HepG2 (cell line): ENCODE measurements at regions not wholly inside any gene's neighbourhood (a gene's known extent, or its start where the extent isn't known, plus 50 kb on each side); places are given as distances from the start of the nearest gene placed in this dataset.

Source experiments
- FOSL2 ChIP-seq: sonication (generic); formaldehyde crosslinking; IDR thresholded peaks from 2 replicates; pipeline ENCODE4 v1.4.0; 2020; ENCODE audit warnings: missing genetic modification reagents
- FOXA1 ChIP-seq, 2 experiments: fragments of 450-650 bp in 1 of 2; sonication (generic) in 1 of 2; formaldehyde crosslinking in 1 of 2; IDR thresholded peaks; 2 replicates each; pipeline versions ENCODE4 v1.4.0 to v1.6.1; 2016 to 2020; ENCODE audit warnings: missing genetic modification reagents in 1 of 2
- KDM2A ChIP-seq: sonication (generic); formaldehyde crosslinking; IDR thresholded peaks from 2 replicates; pipeline ENCODE4 v1.4.0; 2020; ENCODE audit warnings: low read depth, missing genetic modification reagents, borderline replicate concordance
- KDM3A ChIP-seq: IDR thresholded peaks from 2 replicates; pipeline ENCODE4 v1.6.1; 2018; ENCODE audit warnings: low read depth, missing compliant biosample characterization
- KDM6A ChIP-seq: IDR thresholded peaks from 2 replicates; pipeline ENCODE4 v1.6.1; 2016; ENCODE audit warnings: low read depth
- MAFF ChIP-seq: IDR thresholded peaks from 2 replicates; pipeline ENCODE4 v1.6.1; 2011; ENCODE audit warnings: low read depth, low read length, improper control_type of control experiment
- MAFG ChIP-seq: sonication (generic); formaldehyde crosslinking; IDR thresholded peaks from 2 replicates; pipeline ENCODE4 v1.5.1; 2020; ENCODE audit warnings: mild to moderate bottlenecking, missing genetic modification reagents
- MIER2 ChIP-seq: IDR thresholded peaks from 2 replicates; pipeline ENCODE4 v1.6.1; 2016; ENCODE audit warnings: missing biosample characterization, missing genetic modification reagents
- NCOA2 ChIP-seq: sonication (generic); formaldehyde crosslinking; IDR thresholded peaks from 2 replicates; pipeline ENCODE4 v1.8.0; 2022; ENCODE audit warnings: inconsistent platforms
- NCOR1 ChIP-seq: fragments of 200-600 bp; sonication (generic); IDR thresholded peaks from 2 replicates; pipeline ENCODE4 v1.7.0; 2017; ENCODE audit warnings: antibody characterized with exemption, low read length, borderline replicate concordance
- NR2F1 ChIP-seq, 2 experiments: fragments of 450-650 bp in 1 of 2; formaldehyde crosslinking in 1 of 2; IDR thresholded peaks; 2 replicates each; pipeline versions ENCODE4 v1.5.0 to v1.6.1; 2016 to 2020; ENCODE audit warnings: mild to moderate bottlenecking in 1 of 2, missing compliant biosample characterization in 1 of 2, missing genetic modification reagents in 1 of 2, moderate library complexity in 1 of 2
- NR2F6 ChIP-seq, 2 experiments: IDR thresholded peaks; 2 replicates each; pipeline ENCODE4 v1.6.1; 2016; ENCODE audit warnings: antibody characterized with exemption in 1 of 2, mild to moderate bottlenecking in 1 of 2
- PRPF4 ChIP-seq: fragments of 200-400 bp; formaldehyde crosslinking; IDR thresholded peaks from 2 replicates; pipeline ENCODE4 v1.6.1; 2016; ENCODE audit warnings: low read length, low read depth; ENCODE audit not compliant: poor library complexity, severe bottlenecking
- RCOR2 ChIP-seq: IDR thresholded peaks from 2 replicates; pipeline ENCODE4 v1.6.1; 2016; ENCODE audit warnings: missing biosample characterization, missing genetic modification reagents
- SRSF9 ChIP-seq: fragments of 200-400 bp; formaldehyde crosslinking; IDR thresholded peaks from 2 replicates; pipeline ENCODE4 v1.6.1; 2018; ENCODE audit warnings: borderline replicate concordance, mild to moderate bottlenecking, low read depth, low read length; ENCODE audit not compliant: insufficient read depth, poor library complexity, severe bottlenecking
- ZFX ChIP-seq: sonication (generic); formaldehyde crosslinking; IDR thresholded peaks from 2 replicates; pipeline ENCODE4 v1.4.0; 2020; ENCODE audit warnings: mild to moderate bottlenecking, low read depth, missing genetic modification reagents, moderate library complexity
- ZFYVE20 ChIP-seq: sonication (generic); formaldehyde crosslinking; IDR thresholded peaks from 2 replicates; pipeline ENCODE4 v1.8.0; 2023; ENCODE audit warnings: low read depth, mild to moderate bottlenecking, moderate library complexity, missing genetic modification reagents, borderline replicate concordance
- ZNF335 ChIP-seq: sonication (generic); formaldehyde crosslinking; IDR thresholded peaks from 2 replicates; pipeline ENCODE4 v1.4.0; 2020; ENCODE audit warnings: missing genetic modification reagents
- TF ChIP-seq, protein P1 (sequence below): sonication (generic); formaldehyde crosslinking; IDR thresholded peaks from 2 replicates; pipeline ENCODE4 v1.5.1; 2020; ENCODE audit warnings: mild to moderate bottlenecking, moderate library complexity, missing genetic modification reagents
- TF ChIP-seq, protein P2 (sequence below): sonication (generic); formaldehyde crosslinking; IDR thresholded peaks from 2 replicates; pipeline ENCODE4 v1.4.0; 2020; ENCODE audit warnings: missing genetic modification reagents
- TF ChIP-seq, protein P3 (sequence below): sonication (generic); formaldehyde crosslinking; IDR thresholded peaks from 2 replicates; pipeline ENCODE4 v1.4.0; 2020; ENCODE audit warnings: missing genetic modification reagents
- TF ChIP-seq, protein P4 (sequence below): sonication (generic); formaldehyde crosslinking; IDR thresholded peaks from 2 replicates; pipeline ENCODE4 v1.5.0; 2020; ENCODE audit warnings: mild to moderate bottlenecking, missing genetic modification reagents, moderate library complexity
- TF ChIP-seq, protein P5 (sequence below): sonication (generic); formaldehyde crosslinking; IDR thresholded peaks from 2 replicates; pipeline ENCODE4 v1.5.1; 2020; ENCODE audit warnings: missing genetic modification reagents, mild to moderate bottlenecking, borderline replicate concordance

DNA sequence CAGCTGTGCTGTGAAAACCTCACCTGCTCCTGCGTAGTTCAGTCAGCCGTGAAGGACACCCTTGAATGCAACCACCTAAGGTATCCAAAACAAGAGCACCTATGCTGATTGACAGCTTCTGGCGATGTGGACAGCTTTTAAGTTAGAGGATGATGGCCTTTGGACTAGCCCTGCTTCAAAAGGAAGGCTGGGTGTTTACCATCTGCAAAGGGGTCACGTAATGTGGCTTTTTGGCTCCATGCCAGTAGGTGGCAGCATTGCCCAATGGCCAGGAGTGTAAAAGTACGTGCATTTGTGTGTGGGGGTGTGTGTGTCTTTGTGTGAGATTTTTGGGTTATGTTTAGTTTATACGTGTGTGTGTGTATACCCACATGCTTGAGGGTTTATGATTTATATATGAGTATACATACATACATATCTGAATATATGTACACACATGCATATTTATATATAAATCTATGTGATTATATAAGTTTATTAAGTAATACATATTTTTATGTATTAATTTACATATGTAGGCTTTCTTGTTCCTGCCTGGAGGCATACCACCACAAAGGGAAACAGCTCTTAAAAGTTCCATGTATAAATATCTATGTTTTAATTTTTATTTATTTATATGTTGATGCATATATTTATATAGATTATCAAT is 236.3 kb upstream of the ANKRD30A start (continued):
- TF ChIP-seq ZFX (CRISPR knock-in tag), result peak; percentile 17; the same call in 1 of the 2 replicates
- TF ChIP-seq MIER2 (CRISPR knock-in tag), result 0 out of 2 replicates have a peak, but pooled peaks have one; percentile 41
- peak; percentile 45; the same call in 1 of the 2 replicates for TF ChIP-seq NCOR1
- no peak for TF ChIP-seq PRPF4
- TF ChIP-seq NR2F6 (IDR thresholded peaks at IDR 0.05), result peak; percentile 69
- TF ChIP-seq NR2F6 (CRISPR knock-in tag; IDR thresholded peaks at IDR 0.05), result peak; percentile 91
- TF ChIP-seq, protein P1, sequence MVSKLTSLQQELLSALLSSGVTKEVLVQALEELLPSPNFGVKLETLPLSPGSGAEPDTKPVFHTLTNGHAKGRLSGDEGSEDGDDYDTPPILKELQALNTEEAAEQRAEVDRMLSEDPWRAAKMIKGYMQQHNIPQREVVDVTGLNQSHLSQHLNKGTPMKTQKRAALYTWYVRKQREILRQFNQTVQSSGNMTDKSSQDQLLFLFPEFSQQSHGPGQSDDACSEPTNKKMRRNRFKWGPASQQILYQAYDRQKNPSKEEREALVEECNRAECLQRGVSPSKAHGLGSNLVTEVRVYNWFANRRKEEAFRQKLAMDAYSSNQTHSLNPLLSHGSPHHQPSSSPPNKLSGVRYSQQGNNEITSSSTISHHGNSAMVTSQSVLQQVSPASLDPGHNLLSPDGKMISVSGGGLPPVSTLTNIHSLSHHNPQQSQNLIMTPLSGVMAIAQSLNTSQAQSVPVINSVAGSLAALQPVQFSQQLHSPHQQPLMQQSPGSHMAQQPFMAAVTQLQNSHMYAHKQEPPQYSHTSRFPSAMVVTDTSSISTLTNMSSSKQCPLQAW, result peak; percentile 68
- TF ChIP-seq KDM6A (CRISPR knock-in tag), result peak; percentile 59
- peak; percentile 52; the same call in 1 of the 2 replicates for TF ChIP-seq KDM3A (CRISPR knock-in tag)
- TF ChIP-seq ZNF335 (CRISPR knock-in tag), result peak; percentile 43; the same call in 1 of the 2 replicates
- TF ChIP-seq FOXA1 (IDR thresholded peaks at IDR 0.05), result no peak
- TF ChIP-seq FOXA1 (CRISPR knock-in tag; IDR thresholded peaks at IDR 0.05), result peak; percentile 90
- peak; percentile 34; the same call in 1 of the 2 replicates for TF ChIP-seq FOSL2 (CRISPR knock-in tag)
- TF ChIP-seq, protein P2, sequence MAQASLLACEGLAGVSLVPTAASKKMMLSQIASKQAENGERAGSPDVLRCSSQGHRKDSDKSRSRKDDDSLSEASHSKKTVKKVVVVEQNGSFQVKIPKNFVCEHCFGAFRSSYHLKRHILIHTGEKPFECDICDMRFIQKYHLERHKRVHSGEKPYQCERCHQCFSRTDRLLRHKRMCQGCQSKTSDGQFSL (CRISPR knock-in tag), result peak; percentile 59; the same call in 1 of the 2 replicates
- TF ChIP-seq, protein P3, sequence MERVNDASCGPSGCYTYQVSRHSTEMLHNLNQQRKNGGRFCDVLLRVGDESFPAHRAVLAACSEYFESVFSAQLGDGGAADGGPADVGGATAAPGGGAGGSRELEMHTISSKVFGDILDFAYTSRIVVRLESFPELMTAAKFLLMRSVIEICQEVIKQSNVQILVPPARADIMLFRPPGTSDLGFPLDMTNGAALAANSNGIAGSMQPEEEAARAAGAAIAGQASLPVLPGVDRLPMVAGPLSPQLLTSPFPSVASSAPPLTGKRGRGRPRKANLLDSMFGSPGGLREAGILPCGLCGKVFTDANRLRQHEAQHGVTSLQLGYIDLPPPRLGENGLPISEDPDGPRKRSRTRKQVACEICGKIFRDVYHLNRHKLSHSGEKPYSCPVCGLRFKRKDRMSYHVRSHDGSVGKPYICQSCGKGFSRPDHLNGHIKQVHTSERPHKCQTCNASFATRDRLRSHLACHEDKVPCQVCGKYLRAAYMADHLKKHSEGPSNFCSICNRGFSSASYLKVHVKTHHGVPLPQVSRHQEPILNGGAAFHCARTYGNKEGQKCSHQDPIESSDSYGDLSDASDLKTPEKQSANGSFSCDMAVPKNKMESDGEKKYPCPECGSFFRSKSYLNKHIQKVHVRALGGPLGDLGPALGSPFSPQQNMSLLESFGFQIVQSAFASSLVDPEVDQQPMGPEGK (CRISPR knock-in tag), result 0 out of 2 replicates have a peak, but pooled peaks have one; percentile 22
- no peak for TF ChIP-seq ZFYVE20
- no peak for TF ChIP-seq MAFG (CRISPR knock-in tag)
- 0 out of 2 replicates have a peak, but pooled peaks have one; percentile 18 for TF ChIP-seq RCOR2 (CRISPR knock-in tag)
- TF ChIP-seq MAFF, result no peak
- TF ChIP-seq KDM2A, result peak; percentile 72; the same call in 1 of the 2 replicates
- peak; percentile 27; the same call in 1 of the 2 replicates for TF ChIP-seq NCOA2 (CRISPR knock-in tag)
- TF ChIP-seq, protein P4, sequence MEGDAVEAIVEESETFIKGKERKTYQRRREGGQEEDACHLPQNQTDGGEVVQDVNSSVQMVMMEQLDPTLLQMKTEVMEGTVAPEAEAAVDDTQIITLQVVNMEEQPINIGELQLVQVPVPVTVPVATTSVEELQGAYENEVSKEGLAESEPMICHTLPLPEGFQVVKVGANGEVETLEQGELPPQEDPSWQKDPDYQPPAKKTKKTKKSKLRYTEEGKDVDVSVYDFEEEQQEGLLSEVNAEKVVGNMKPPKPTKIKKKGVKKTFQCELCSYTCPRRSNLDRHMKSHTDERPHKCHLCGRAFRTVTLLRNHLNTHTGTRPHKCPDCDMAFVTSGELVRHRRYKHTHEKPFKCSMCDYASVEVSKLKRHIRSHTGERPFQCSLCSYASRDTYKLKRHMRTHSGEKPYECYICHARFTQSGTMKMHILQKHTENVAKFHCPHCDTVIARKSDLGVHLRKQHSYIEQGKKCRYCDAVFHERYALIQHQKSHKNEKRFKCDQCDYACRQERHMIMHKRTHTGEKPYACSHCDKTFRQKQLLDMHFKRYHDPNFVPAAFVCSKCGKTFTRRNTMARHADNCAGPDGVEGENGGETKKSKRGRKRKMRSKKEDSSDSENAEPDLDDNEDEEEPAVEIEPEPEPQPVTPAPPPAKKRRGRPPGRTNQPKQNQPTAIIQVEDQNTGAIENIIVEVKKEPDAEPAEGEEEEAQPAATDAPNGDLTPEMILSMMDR, result peak; percentile 95
- TF ChIP-seq NR2F1 (CRISPR knock-in tag; IDR thresholded peaks at IDR 0.05), result peak; percentile 78 to 79
- TF ChIP-seq, protein P5, sequence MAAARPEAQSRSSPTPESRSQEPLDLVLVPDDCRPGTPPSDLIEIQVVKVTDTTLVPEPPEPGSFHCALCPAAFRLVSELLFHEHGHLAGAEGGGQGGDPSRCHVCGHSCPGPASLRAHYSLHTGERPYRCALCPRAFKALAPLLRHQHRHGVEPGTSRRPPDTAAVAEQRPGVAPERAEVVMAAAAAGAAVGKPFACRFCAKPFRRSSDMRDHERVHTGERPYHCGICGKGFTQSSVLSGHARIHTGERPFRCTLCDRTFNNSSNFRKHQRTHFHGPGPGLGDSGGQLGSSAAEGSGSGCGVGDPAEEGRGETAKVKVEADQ (CRISPR knock-in tag), result 0 out of 2 replicates have a peak, but pooled peaks have one; percentile 46
- TF ChIP-seq SRSF9, result no peak
